Caco-2 (cell line): ENCODE measurements at regions not wholly inside any gene's neighbourhood (a gene's known extent, or its start where the extent isn't known, plus 50 kb on each side); places are given as distances from the start of the nearest gene placed in this dataset.

Experiments
- BruUV-seq: library from RNA; stranded (reverse); fragments of 400-500 nt; replicated peaks from 2 replicates; lab custom pipeline; 2021; lab: Mats Ljungman, UMichigan
- CTCF ChIA-PET: fragments of 300-600 bp; sonication (Branson Sonifier 250); formaldehyde crosslinking; loops from one replicate; lab custom pipeline; 2022; ENCODE audit warnings: antibody characterized with exemption; lab: Charles Lee
- POLR2A ChIA-PET: fragments of 300-600 bp; sonication (Branson Sonifier 250); formaldehyde crosslinking; loops from one replicate; lab custom pipeline; 2022; ENCODE audit warnings: antibody characterized with exemption; lab: Charles Lee
- DNase-seq, 2 experiments: peaks; one replicate each; pipeline versions ENCODE4 v3.0.0 to v3.0.0-alpha.2; 2020 to 2022
- H3K27me3 ChIP-seq: replicated peaks from 2 replicates; pipeline ENCODE4 v1.6.0; 2011; ENCODE audit warnings: low read length; ENCODE audit not compliant: control insufficient read depth, insufficient read depth
- H3K36me3 ChIP-seq: 2 replicates; pipeline ENCODE4 v1.5.1; 2011; ENCODE audit warnings: low read length; ENCODE audit not compliant: control insufficient read depth, insufficient read depth
- H3K4me1 ChIP-seq: fragments of 250-450 bp; sonication (Bioruptor Pico); 2 replicates; pipeline ENCODE4 v1.5.1; 2020; ENCODE audit warnings: mild to moderate bottlenecking
- H3K4me3 ChIP-seq: 2 replicates; pipeline ENCODE4 v1.5.1; 2011; ENCODE audit warnings: low read depth, mild to moderate bottlenecking, control low read depth, low read length
- H3K9me3 ChIP-seq: fragments of 250-450 bp; sonication (Bioruptor Pico); 2 replicates; pipeline ENCODE4 v1.5.1; 2020; ENCODE audit warnings: mild to moderate bottlenecking, moderate library complexity
- H3K27ac Mint-ChIP-seq: one replicate; pipeline ENCODE4 v1.8.0; 2022; ENCODE audit warnings: mixed read lengths; ENCODE audit not compliant: unreplicated experiment
- H3K27me3 Mint-ChIP-seq: one replicate; pipeline ENCODE4 v1.8.0; 2022; ENCODE audit warnings: mixed read lengths; ENCODE audit not compliant: insufficient read depth, unreplicated experiment
- H3K36me3 Mint-ChIP-seq: one replicate; pipeline ENCODE4 v1.8.0; 2022; ENCODE audit warnings: mild to moderate bottlenecking, mixed read lengths; ENCODE audit not compliant: insufficient read depth, unreplicated experiment
- H3K4me1 Mint-ChIP-seq: one replicate; pipeline ENCODE4 v1.8.0; 2022; ENCODE audit warnings: low read depth, mixed read lengths; ENCODE audit not compliant: unreplicated experiment
- H3K4me3 Mint-ChIP-seq: one replicate; pipeline ENCODE4 v1.8.0; 2022; ENCODE audit warnings: mild to moderate bottlenecking, moderate library complexity, mixed read lengths; ENCODE audit not compliant: unreplicated experiment
- H3K9me3 Mint-ChIP-seq: one replicate; pipeline ENCODE4 v1.8.0; 2022; ENCODE audit warnings: mixed read lengths; ENCODE audit not compliant: unreplicated experiment
- intact Hi-C: fragments of 100-400 bp; cut with micrococcal nuclease; formaldehyde crosslinking; loops from one replicate; pipeline ENCODE4 v1.10.0; 2022; ENCODE audit not compliant: unreplicated experiment
- TF ChIP-seq, protein P1 (sequence below), 2 experiments: fragments of 200-600 bp in 1 of 2; IDR thresholded peaks; 1 replicate in 1 of 2; 2 replicates in 1 of 2; pipeline versions ENCODE4 v1.5.1 to v1.8.0; 2011 to 2022; ENCODE audit warnings: antibody characterized with exemption in 1 of 2, control low read depth in 1 of 2, inconsistent platforms in 1 of 2, low read depth in 1 of 2, low read length in 1 of 2, mild to moderate bottlenecking in 1 of 2, moderate library complexity in 1 of 2; ENCODE audit not compliant: insufficient read depth in 1 of 2, severe bottlenecking in 1 of 2, unreplicated experiment in 1 of 2

DNA sequence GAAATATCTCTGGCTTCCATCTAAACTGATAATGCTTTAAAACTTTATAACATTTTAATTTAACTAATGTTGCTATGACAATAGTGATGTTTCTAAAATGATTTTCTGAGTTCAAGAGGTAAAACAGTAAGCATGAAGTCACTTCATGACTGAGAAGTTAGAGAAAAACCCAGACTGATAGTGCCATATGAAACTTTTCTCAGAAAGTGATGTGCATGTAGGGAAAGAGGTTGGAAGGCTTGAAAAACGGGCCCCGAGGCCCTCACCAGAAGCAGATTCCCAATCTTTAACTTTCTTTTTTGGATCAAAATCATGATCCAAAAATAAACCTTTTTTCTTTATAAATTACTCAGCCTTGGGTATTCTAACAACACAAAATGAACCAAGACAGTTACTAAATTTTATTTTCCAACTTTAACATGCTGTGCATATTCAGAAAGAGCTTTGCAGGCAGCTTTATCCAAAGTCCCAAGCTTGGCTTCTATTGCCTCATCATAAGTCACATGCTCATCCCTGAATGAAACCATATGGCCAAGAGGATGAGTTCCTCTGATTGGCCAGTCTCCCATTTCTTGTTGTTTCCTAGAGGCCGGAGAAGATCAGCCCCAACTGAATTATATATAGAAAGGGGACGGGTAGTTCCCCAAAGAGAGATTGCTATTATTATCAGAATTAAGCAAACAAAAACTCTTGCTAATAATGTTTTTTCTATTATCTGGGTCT is 357.6 kb upstream of the SALL1 start:
- Mint-ChIP-seq H3K36me3 (no peaks in the 10 kb centered on the region), H3K9me3 (no peaks in the 10 kb centered on the region), H3K4me1 (no peaks in the 10 kb centered on the region), H3K27ac (no peak overlapping the region), H3K4me3 (no peak overlapping the region), H3K27me3 (no peaks in the 10 kb centered on the region)
- TF ChIP-seq, protein P1, sequence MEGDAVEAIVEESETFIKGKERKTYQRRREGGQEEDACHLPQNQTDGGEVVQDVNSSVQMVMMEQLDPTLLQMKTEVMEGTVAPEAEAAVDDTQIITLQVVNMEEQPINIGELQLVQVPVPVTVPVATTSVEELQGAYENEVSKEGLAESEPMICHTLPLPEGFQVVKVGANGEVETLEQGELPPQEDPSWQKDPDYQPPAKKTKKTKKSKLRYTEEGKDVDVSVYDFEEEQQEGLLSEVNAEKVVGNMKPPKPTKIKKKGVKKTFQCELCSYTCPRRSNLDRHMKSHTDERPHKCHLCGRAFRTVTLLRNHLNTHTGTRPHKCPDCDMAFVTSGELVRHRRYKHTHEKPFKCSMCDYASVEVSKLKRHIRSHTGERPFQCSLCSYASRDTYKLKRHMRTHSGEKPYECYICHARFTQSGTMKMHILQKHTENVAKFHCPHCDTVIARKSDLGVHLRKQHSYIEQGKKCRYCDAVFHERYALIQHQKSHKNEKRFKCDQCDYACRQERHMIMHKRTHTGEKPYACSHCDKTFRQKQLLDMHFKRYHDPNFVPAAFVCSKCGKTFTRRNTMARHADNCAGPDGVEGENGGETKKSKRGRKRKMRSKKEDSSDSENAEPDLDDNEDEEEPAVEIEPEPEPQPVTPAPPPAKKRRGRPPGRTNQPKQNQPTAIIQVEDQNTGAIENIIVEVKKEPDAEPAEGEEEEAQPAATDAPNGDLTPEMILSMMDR (IDR thresholded peaks at IDR 0.05; ENCODE audit: insufficient read depth in 1 of 2, low read depth in 1 of 2, low read length in 1 of 2, severe bottlenecking in 1 of 2, unreplicated experiment in 1 of 2), result no peak
- Histone ChIP-seq H3K4me3 (no peak overlapping the region), H3K4me1 (no peaks in the 10 kb centered on the region), H3K9me3 (no peaks in the 10 kb centered on the region), H3K36me3 (no peaks in the 10 kb centered on the region), H3K27me3 (no peaks in the 10 kb centered on the region)
- CTCF ChIA-PET, result no interaction called here
- DNase-seq, result no peak
- BruUV-seq, result no TSS peak
- intact Hi-C loops, result no loop called here
- POLR2A ChIA-PET, result no interaction called here

DNA sequence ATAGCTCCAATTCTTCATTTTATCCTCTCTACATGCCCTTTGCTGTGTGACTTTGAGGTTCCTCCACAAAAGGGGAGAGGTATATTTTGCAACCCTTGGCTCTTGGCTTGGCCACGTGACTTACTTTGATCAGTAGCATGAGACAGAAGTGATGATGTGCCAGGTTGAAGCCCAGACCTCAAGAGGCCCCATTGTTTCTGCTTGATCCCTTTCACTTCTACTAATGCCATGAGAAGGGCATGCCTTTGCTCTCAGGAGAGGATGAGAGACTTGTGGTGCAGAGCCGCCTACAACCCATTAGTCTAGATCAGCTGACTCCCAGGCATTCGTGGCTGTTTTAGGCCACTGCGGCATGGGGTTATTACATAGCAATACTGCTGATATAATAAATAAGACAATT is 356.2 kb upstream of the SALL1 start:
- no peak overlapping the region for H3K4me3 ChIP-seq
- no peaks in the 10 kb centered on the region for H3K9me3 ChIP-seq
- TF ChIP-seq, protein P1 (IDR thresholded peaks at IDR 0.05; ENCODE audit: insufficient read depth in 1 of 2, low read depth in 1 of 2, low read length in 1 of 2, severe bottlenecking in 1 of 2, unreplicated experiment in 1 of 2), result no peak
- BruUV-seq, result no TSS peak
- intact Hi-C loops, result no loop called here
- Mint-ChIP-seq H3K36me3 (no peaks in the 10 kb centered on the region), H3K27me3 (no peaks in the 10 kb centered on the region), H3K9me3 (no peaks in the 10 kb centered on the region), H3K4me1 (no peaks in the 10 kb centered on the region), H3K27ac (no peak overlapping the region), H3K4me3 (no peak overlapping the region)
- no peaks in the 10 kb centered on the region for H3K27me3 ChIP-seq
- no peaks in the 10 kb centered on the region for H3K36me3 ChIP-seq
- POLR2A ChIA-PET, result no interaction called here
- CTCF ChIA-PET, result no interaction called here
- H3K4me1 ChIP-seq, result no peaks in the 10 kb centered on the region
- DNase-seq, result no peak

DNA sequence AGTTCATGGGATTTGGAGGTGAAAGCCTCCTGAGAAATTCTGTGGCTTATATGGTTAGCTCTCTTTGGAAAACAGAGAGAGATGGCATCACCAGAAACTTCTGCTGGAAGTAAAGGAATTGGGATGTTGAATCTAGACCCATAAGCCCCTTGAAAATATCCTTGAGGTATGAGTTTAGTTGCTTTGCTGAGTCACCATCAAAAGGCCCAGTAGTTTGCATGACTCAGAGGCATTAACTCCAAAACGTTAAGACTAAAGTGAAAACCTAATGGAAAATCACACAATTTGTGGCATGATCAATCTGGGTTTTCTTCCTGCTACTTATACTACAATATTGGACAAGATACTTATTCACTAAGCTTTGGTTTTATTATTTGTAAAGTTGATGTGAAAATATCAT is 349.2 kb upstream of the SALL1 start:
- no peaks in the 10 kb centered on the region for H3K4me1 ChIP-seq
- Mint-ChIP-seq H3K9me3 (no peaks in the 10 kb centered on the region), H3K36me3 (no peaks in the 10 kb centered on the region), H3K4me3 (no peak overlapping the region), H3K4me1 (no peaks in the 10 kb centered on the region), H3K27me3 (peaks cover 2% of the 10 kb centered on the region), H3K27ac (no peak overlapping the region)
- no peaks in the 10 kb centered on the region for H3K36me3 ChIP-seq
- no TSS peak for BruUV-seq
- no peaks in the 10 kb centered on the region for H3K27me3 ChIP-seq
- DNase-seq, result no peak
- ChIA-PET POLR2A (no interaction called here), CTCF (no interaction called here)
- TF ChIP-seq, protein P1 (IDR thresholded peaks at IDR 0.05; ENCODE audit: insufficient read depth in 1 of 2, low read depth in 1 of 2, low read length in 1 of 2, severe bottlenecking in 1 of 2, unreplicated experiment in 1 of 2), result no peak
- no peaks in the 10 kb centered on the region for H3K9me3 ChIP-seq
- no peak overlapping the region for H3K4me3 ChIP-seq
- intact Hi-C loops, result no loop called here
